ENCODE measurements at regions not wholly inside any gene's neighbourhood (a gene's known extent, or its start where the extent isn't known, plus 50 kb on each side); places are given as distances from the start of the nearest gene placed in this dataset.

DNA sequence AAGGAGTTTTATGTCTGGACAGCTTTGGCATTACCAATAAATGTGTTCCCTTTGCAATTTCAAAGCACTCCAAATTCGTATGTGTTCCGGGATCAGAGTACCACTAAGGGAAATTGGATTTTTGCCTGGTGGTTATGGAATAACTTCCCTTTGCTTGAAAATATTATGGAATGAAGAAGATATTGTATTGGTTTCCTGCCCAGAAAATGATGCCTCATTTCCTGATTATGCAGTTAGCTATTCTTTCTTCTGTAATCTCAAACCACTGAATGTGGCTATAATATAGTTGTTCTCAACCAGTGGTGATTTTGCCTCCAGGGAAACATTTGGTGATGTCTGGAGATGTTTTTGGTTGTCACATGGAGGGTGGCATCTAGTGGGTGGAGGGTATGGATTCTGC is 142.9 kb downstream of the PCDH7 start:
- no peaks in the 10 kb centered on the region for H3K9me3 Mint-ChIP-seq (ENCODE audit: low read depth, unreplicated experiment)
- CTCF ChIA-PET: no interaction called here
- DNase-seq: no peak
- intact Hi-C loops (cut with micrococcal nuclease; ENCODE audit: unreplicated experiment): loop anchor here (5.0 kb wide), 1 partner anchor 146 kb away; no protein-coding TSS in a partner anchor
- no peak for TF ChIP-seq CTCF (IDR thresholded peaks at IDR 0.05; ENCODE audit: unreplicated experiment)
- no peak overlapping the region for H3K4me3 Mint-ChIP-seq (ENCODE audit: low read depth, unreplicated experiment)
- H3K27ac Mint-ChIP-seq (ENCODE audit: unreplicated experiment): no peak overlapping the region
- peaks cover 19% of the 10 kb centered on the region for H3K4me1 Mint-ChIP-seq (ENCODE audit: low read depth, unreplicated experiment)
- no peaks in the 10 kb centered on the region for H3K27me3 Mint-ChIP-seq (ENCODE audit: unreplicated experiment)
- no peaks in the 10 kb centered on the region for H3K36me3 Mint-ChIP-seq (ENCODE audit: insufficient read depth, unreplicated experiment)
- BruUV-seq (replicated peaks): no TSS peak

- no peak for TF ChIP-seq CTCF (IDR thresholded peaks at IDR 0.05; ENCODE audit: unreplicated experiment)
- intact Hi-C loops (cut with micrococcal nuclease; ENCODE audit: unreplicated experiment): no loop called here
- DNase-seq: no peak
- Mint-ChIP-seq H3K27me3 (ENCODE audit: unreplicated experiment) (no peaks in the 10 kb centered on the region), H3K36me3 (ENCODE audit: insufficient read depth, unreplicated experiment) (no peaks in the 10 kb centered on the region), H3K4me1 (ENCODE audit: low read depth, unreplicated experiment) (peaks cover 19% of the 10 kb centered on the region), H3K27ac (ENCODE audit: unreplicated experiment) (no peak overlapping the region), H3K9me3 (ENCODE audit: low read depth, unreplicated experiment) (no peaks in the 10 kb centered on the region), H3K4me3 (ENCODE audit: low read depth, unreplicated experiment) (no peak overlapping the region)
- BruUV-seq (replicated peaks): no TSS peak
- CTCF ChIA-PET: no interaction called here
Observed at GRCh38 chr4:30865691-30866090, 145.5 kb downstream of the PCDH7 start.

DNA sequence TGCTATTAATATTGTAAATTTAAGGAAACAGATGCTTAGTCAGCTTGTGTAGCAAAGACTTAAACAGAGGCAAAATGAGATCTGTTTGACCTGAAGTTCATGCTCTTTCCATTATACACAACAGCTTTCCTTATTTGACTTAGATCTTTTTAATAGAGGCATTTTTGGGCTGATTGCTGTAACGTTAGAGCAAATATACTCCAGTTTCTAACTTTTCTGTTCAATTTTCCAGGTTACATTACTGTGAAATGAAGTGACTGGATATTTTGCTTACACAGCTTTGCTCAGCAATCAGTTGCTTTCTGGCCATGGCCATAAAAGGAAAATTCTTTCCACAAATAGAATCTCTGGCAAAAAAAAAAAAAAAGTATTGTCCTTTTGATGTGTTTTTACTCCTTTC is 146.2 kb downstream of the PCDH7 start:
- intact Hi-C loops (cut with micrococcal nuclease; ENCODE audit: unreplicated experiment): no loop called here
- no peak for DNase-seq
- no peaks in the 10 kb centered on the region for H3K36me3 Mint-ChIP-seq (ENCODE audit: insufficient read depth, unreplicated experiment)
- H3K4me3 Mint-ChIP-seq (ENCODE audit: low read depth, unreplicated experiment): no peak overlapping the region
- H3K27ac Mint-ChIP-seq (ENCODE audit: unreplicated experiment): no peak overlapping the region
- no TSS peak for BruUV-seq (replicated peaks)
- CTCF ChIA-PET: no interaction called here
- no peaks in the 10 kb centered on the region for H3K27me3 Mint-ChIP-seq (ENCODE audit: unreplicated experiment)
- H3K9me3 Mint-ChIP-seq (ENCODE audit: low read depth, unreplicated experiment): no peaks in the 10 kb centered on the region
- peaks cover 19% of the 10 kb centered on the region for H3K4me1 Mint-ChIP-seq (ENCODE audit: low read depth, unreplicated experiment)
- TF ChIP-seq CTCF (IDR thresholded peaks at IDR 0.05; ENCODE audit: unreplicated experiment): no peak

GRCh38 chr4:30866907-30867306 is 146.7 kb downstream of the PCDH7 start:
- Mint-ChIP-seq H3K27ac (ENCODE audit: unreplicated experiment) (no peak overlapping the region), H3K9me3 (ENCODE audit: low read depth, unreplicated experiment) (no peaks in the 10 kb centered on the region), H3K36me3 (ENCODE audit: insufficient read depth, unreplicated experiment) (no peaks in the 10 kb centered on the region), H3K27me3 (ENCODE audit: unreplicated experiment) (no peaks in the 10 kb centered on the region), H3K4me3 (ENCODE audit: low read depth, unreplicated experiment) (no peak overlapping the region), H3K4me1 (ENCODE audit: low read depth, unreplicated experiment) (peaks cover 19% of the 10 kb centered on the region)
- CTCF ChIA-PET: no interaction called here
- intact Hi-C loops (cut with micrococcal nuclease; ENCODE audit: unreplicated experiment): no loop called here
- no TSS peak for BruUV-seq (replicated peaks)
- TF ChIP-seq CTCF (IDR thresholded peaks at IDR 0.05; ENCODE audit: unreplicated experiment): no peak
- peak; percentile 2 for DNase-seq

GRCh38 chr4:30867427-30867826 is 147.3 kb downstream of the PCDH7 start:
- Mint-ChIP-seq H3K27ac (ENCODE audit: unreplicated experiment) (no peak overlapping the region), H3K36me3 (ENCODE audit: insufficient read depth, unreplicated experiment) (no peaks in the 10 kb centered on the region), H3K9me3 (ENCODE audit: low read depth, unreplicated experiment) (no peaks in the 10 kb centered on the region), H3K4me3 (ENCODE audit: low read depth, unreplicated experiment) (no peak overlapping the region), H3K4me1 (ENCODE audit: low read depth, unreplicated experiment) (peaks cover 19% of the 10 kb centered on the region), H3K27me3 (ENCODE audit: unreplicated experiment) (no peaks in the 10 kb centered on the region)
- CTCF ChIA-PET: no interaction called here
- TF ChIP-seq CTCF (IDR thresholded peaks at IDR 0.05; ENCODE audit: unreplicated experiment): no peak
- DNase-seq: no peak
- no TSS peak for BruUV-seq (replicated peaks)
- intact Hi-C loops (cut with micrococcal nuclease; ENCODE audit: unreplicated experiment): no loop called here

Measured in Calu3 (cell line).